Progenitor cell of endocrine pancreas (in vitro differentiated cells): ENCODE measurements at regions not wholly inside any gene's neighbourhood (a gene's known extent, or its start where the extent isn't known, plus 50 kb on each side); places are given as distances from the start of the nearest gene placed in this dataset.
"Not testable (repeated sequence)": the region's sequence is repeated elsewhere in the genome, so short reads cannot be mapped to it uniquely, and the experiment has no call there.

Experiments
- DNase-seq: peaks from one replicate; pipeline ENCODE4 v3.0.0; 2021; ENCODE audit warnings: low spot score; ENCODE audit not compliant: unreplicated experiment
- H3K27ac Mint-ChIP-seq: 2 replicates; pipeline ENCODE4 v1.8.0; 2021; ENCODE audit warnings: mild to moderate bottlenecking, moderate library complexity, mixed read lengths
- H3K27me3 Mint-ChIP-seq: 2 replicates; pipeline ENCODE4 v1.8.0; 2021; ENCODE audit warnings: mixed read lengths
- H3K36me3 Mint-ChIP-seq: 2 replicates; pipeline ENCODE4 v1.8.0; 2022; ENCODE audit warnings: mixed read lengths; ENCODE audit not compliant: insufficient read depth
- H3K4me1 Mint-ChIP-seq: 2 replicates; pipeline ENCODE4 v1.8.0; 2021; ENCODE audit warnings: low read depth, mixed read lengths
- H3K4me3 Mint-ChIP-seq: 2 replicates; pipeline ENCODE4 v1.8.0; 2021; ENCODE audit warnings: low read depth, mild to moderate bottlenecking, moderate library complexity, mixed read lengths
- H3K9me3 Mint-ChIP-seq: 2 replicates; pipeline ENCODE4 v1.8.0; 2021; ENCODE audit warnings: low read depth, mixed read lengths
- CTCF ChIP-seq: fragments of 200-600 bp; sonication (generic); IDR thresholded peaks from one replicate; pipeline ENCODE4 v1.5.0; 2021; ENCODE audit warnings: antibody characterized with exemption, mild to moderate bottlenecking; ENCODE audit not compliant: unreplicated experiment

- no peak for DNase-seq
- no peak overlapping the region for H3K4me3 Mint-ChIP-seq
- H3K27ac Mint-ChIP-seq: no peak overlapping the region
- TF ChIP-seq CTCF: no peak
- H3K4me1 Mint-ChIP-seq: peaks cover under 1% of the 10 kb centered on the region
- H3K36me3 Mint-ChIP-seq: no peaks in the 10 kb centered on the region
- no peaks in the 10 kb centered on the region for H3K9me3 Mint-ChIP-seq
- peaks cover 46% of the 10 kb centered on the region for H3K27me3 Mint-ChIP-seq
These were observed 68.9 kb upstream of the ARL8B start for GRCh38 chr3:5053021-5053831.

GRCh38 chr3:5054098-5054497 is 68.0 kb upstream of the ARL8B start:
- no peak for DNase-seq
- no peak overlapping the region for H3K27ac Mint-ChIP-seq
- no peaks in the 10 kb centered on the region for H3K36me3 Mint-ChIP-seq
- TF ChIP-seq CTCF: no peak
- H3K27me3 Mint-ChIP-seq: peaks cover 46% of the 10 kb centered on the region
- no peaks in the 10 kb centered on the region for H3K9me3 Mint-ChIP-seq
- H3K4me1 Mint-ChIP-seq: no peaks in the 10 kb centered on the region
- H3K4me3 Mint-ChIP-seq: no peak overlapping the region

- not testable (repeated sequence) for DNase-seq, H3K36me3 Mint-ChIP-seq, H3K27ac Mint-ChIP-seq, H3K4me1 Mint-ChIP-seq, H3K9me3 Mint-ChIP-seq, H3K4me3 Mint-ChIP-seq
- H3K27me3 Mint-ChIP-seq: peaks cover 44% of the 10 kb centered on the region
These were observed 67.5 kb upstream of the ARL8B start for GRCh38 chr3:5054579-5054978.

GRCh38 chr3:5055357-5056110 is 66.6 kb upstream of the ARL8B start:
- Mint-ChIP-seq H3K27ac (no peak overlapping the region), H3K4me3 (no peak overlapping the region), H3K9me3 (no peaks in the 10 kb centered on the region), H3K4me1 (no peaks in the 10 kb centered on the region), H3K36me3 (no peaks in the 10 kb centered on the region), H3K27me3 (peaks cover 49% of the 10 kb centered on the region)
- DNase-seq: no peak
- no peak for TF ChIP-seq CTCF

- H3K4me3 Mint-ChIP-seq: no peak overlapping the region
- TF ChIP-seq CTCF: no peak
- no peaks in the 10 kb centered on the region for H3K4me1 Mint-ChIP-seq
- DNase-seq: no peak
- no peaks in the 10 kb centered on the region for H3K36me3 Mint-ChIP-seq
- H3K27ac Mint-ChIP-seq: no peak overlapping the region
- peaks cover 49% of the 10 kb centered on the region for H3K27me3 Mint-ChIP-seq
- no peaks in the 10 kb centered on the region for H3K9me3 Mint-ChIP-seq
These were observed 66.0 kb upstream of the ARL8B start for GRCh38 chr3:5056111-5056391.

- no peak overlapping the region for H3K27ac Mint-ChIP-seq
- H3K9me3 Mint-ChIP-seq: no peaks in the 10 kb centered on the region
- H3K4me1 Mint-ChIP-seq: no peaks in the 10 kb centered on the region
- H3K27me3 Mint-ChIP-seq: peaks cover 44% of the 10 kb centered on the region
- no peak overlapping the region for H3K4me3 Mint-ChIP-seq
- no peak for DNase-seq
- no peaks in the 10 kb centered on the region for H3K36me3 Mint-ChIP-seq
- no peak for TF ChIP-seq CTCF
These were observed 64.8 kb upstream of the ARL8B start for GRCh38 chr3:5057272-5057671.
